Transverse colon (tissue), 4 donors: ENCODE measurements at regions not wholly inside any gene's neighbourhood (a gene's known extent, or its start where the extent isn't known, plus 50 kb on each side); places are given as distances from the start of the nearest gene placed in this dataset.

Experiments used
- EP300 ChIP-seq: sonication (generic); formaldehyde crosslinking; IDR thresholded peaks from one replicate; pipeline ENCODE4 v1.6.1; 2017; ENCODE audit warnings: antibody characterized with exemption, low read depth
- POLR2A ChIP-seq: fragments of 450-650 bp; IDR thresholded peaks from one replicate; pipeline ENCODE4 v1.6.1; 2016; ENCODE audit warnings: antibody characterized with exemption, mild to moderate bottlenecking, moderate library complexity
- POLR2AphosphoS5 ChIP-seq, 3 donors: sonication (generic); formaldehyde crosslinking; IDR thresholded peaks; one replicate each; pipeline ENCODE4 v1.6.1; 2016; ENCODE audit warnings: antibody characterized with exemption in 3 of 3
- TF ChIP-seq, protein P1 (sequence below), 5 experiments: fragments of 200-600 bp in 3 of 5; fragments of 450-650 bp in 2 of 5; sonication (generic) in 3 of 5; IDR thresholded peaks; 1 replicate in 2 of 5; 2 replicates in 3 of 5; pipeline ENCODE4 v1.5.1; 2016 to 2017; ENCODE audit warnings: antibody characterized with exemption in 5 of 5, inconsistent platforms in 3 of 5, mild to moderate bottlenecking in 2 of 5, moderate library complexity in 1 of 5

DNA sequence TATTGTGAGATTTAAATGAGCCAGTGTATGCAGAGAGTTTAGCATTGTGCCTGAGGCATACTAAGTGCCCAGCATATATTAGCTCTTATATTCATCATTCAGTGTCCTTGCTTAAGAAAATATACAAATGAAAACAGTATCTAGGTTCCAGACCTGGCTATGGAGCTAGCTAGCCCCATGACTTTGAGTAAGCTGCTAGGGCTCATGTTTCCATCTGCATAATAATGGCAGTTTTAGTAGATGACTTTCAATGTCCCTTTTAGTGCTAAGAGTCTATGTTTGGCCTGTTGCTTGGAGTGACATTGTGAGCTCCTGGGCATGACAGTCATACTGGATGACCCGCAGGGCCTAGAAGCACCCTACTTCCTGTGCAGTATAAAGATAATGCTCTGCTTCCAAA lies 435.3 kb downstream of the ZIC3 start:
- TF ChIP-seq POLR2A (no peak), EP300 (no peak), POLR2AphosphoS5 (IDR thresholded peaks at IDR 0.05) (no peak)
- TF ChIP-seq, protein P1, sequence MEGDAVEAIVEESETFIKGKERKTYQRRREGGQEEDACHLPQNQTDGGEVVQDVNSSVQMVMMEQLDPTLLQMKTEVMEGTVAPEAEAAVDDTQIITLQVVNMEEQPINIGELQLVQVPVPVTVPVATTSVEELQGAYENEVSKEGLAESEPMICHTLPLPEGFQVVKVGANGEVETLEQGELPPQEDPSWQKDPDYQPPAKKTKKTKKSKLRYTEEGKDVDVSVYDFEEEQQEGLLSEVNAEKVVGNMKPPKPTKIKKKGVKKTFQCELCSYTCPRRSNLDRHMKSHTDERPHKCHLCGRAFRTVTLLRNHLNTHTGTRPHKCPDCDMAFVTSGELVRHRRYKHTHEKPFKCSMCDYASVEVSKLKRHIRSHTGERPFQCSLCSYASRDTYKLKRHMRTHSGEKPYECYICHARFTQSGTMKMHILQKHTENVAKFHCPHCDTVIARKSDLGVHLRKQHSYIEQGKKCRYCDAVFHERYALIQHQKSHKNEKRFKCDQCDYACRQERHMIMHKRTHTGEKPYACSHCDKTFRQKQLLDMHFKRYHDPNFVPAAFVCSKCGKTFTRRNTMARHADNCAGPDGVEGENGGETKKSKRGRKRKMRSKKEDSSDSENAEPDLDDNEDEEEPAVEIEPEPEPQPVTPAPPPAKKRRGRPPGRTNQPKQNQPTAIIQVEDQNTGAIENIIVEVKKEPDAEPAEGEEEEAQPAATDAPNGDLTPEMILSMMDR (IDR thresholded peaks at IDR 0.05): no peak
